HL-60 (cell line): ENCODE measurements at regions not wholly inside any gene's neighbourhood (a gene's known extent, or its start where the extent isn't known, plus 50 kb on each side); places are given as distances from the start of the nearest gene placed in this dataset.

Experiments
- DNase-seq, 2 experiments: peaks; one replicate each; pipeline ENCODE4 v3.0.0-alpha.2; 2010 to 2020; ENCODE audit warnings: low read depth in 1 of 2, low spot score in 1 of 2
- H3K27ac ChIP-seq: fragments of 250-450 bp; sonication (Bioruptor Pico); replicated peaks from 2 replicates; pipeline ENCODE4 v1.5.1; 2020; ENCODE audit warnings: mild to moderate bottlenecking, moderate library complexity
- H3K27me3 ChIP-seq: fragments of 250-450 bp; sonication (Bioruptor Pico); 2 replicates; pipeline ENCODE4 v1.5.1; 2021; ENCODE audit warnings: mild to moderate bottlenecking, moderate library complexity; ENCODE audit not compliant: insufficient read depth, poor library complexity, severe bottlenecking
- H3K4me3 ChIP-seq: replicated peaks from 2 replicates; pipeline ENCODE4 v1.5.1; 2011; ENCODE audit warnings: mild to moderate bottlenecking, control low read depth, low read length; ENCODE audit not compliant: insufficient read depth
- CTCF ChIP-seq: IDR thresholded peaks from one replicate; pipeline ENCODE4 v1.5.1; 2011; ENCODE audit warnings: low read length, control low read depth, inconsistent platforms; ENCODE audit not compliant: insufficient read depth
- GABPA ChIP-seq: IDR thresholded peaks from 2 replicates; pipeline ENCODE4 v1.6.1; 2012; ENCODE audit warnings: low read depth
- POLR2AphosphoS5 ChIP-seq: IDR thresholded peaks from 2 replicates; pipeline ENCODE4 v1.6.1; 2012; ENCODE audit warnings: low read depth
- REST ChIP-seq: IDR thresholded peaks from 2 replicates; pipeline ENCODE4 v1.6.1; 2012; ENCODE audit warnings: low read depth; ENCODE audit not compliant: insufficient replicate concordance
- SPI1 ChIP-seq: IDR thresholded peaks from 2 replicates; pipeline ENCODE4 v1.6.1; 2012; ENCODE audit warnings: low read depth, mild to moderate bottlenecking, borderline replicate concordance

DNA sequence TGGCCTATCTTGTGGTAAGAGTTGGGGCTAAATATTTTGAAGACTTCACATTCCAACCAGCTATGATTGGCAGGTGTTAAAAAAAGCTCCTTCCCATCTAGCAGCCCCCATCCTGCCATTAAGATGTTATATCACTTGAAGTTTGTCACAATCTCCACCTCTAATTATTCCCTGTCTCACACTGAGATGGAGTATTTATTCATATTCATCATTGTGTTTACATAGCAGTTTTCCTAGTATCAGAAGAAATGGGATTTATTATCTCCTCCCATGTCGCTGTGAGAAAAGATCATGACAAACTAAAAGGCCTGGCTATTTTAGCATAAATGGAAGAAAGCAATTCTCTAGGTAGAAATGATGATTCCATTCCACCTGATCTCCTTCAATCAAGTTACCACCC lies 653.6 kb downstream of the GABRG2 start:
- Histone ChIP-seq H3K4me3 (no peak overlapping the region), H3K27ac (no peak overlapping the region), H3K27me3 (no peaks in the 10 kb centered on the region)
- DNase-seq, result no peak
- no peak for TF ChIP-seq SPI1
- no peak for TF ChIP-seq CTCF
- TF ChIP-seq REST, result no peak
- no peak for TF ChIP-seq GABPA
- no peak for TF ChIP-seq POLR2AphosphoS5

DNA sequence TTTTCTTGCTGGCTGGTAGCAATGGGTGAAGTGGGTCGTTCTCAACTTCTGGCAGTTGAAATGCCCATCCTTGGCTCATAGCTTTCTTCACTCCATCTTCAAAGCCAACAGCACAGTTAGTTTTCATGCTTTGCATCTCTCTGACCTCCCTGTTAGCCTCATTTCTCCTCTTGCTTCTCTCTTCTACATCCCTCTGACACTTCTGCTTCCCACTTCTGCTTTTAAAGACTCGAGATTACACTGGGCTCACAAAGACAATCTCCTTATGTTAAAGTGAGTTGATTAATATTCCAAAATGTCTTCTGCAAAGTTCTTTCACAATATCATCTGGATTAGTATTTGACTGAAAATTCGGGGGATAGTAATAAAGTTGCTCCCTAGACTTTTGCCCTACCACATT lies 684.8 kb upstream of the CCNG1 start:
- Histone ChIP-seq H3K4me3 (no peak overlapping the region), H3K27ac (no peak overlapping the region), H3K27me3 (no peaks in the 10 kb centered on the region)
- no peak for TF ChIP-seq REST
- TF ChIP-seq SPI1, result peak; percentile 83
- no peak for DNase-seq

DNA sequence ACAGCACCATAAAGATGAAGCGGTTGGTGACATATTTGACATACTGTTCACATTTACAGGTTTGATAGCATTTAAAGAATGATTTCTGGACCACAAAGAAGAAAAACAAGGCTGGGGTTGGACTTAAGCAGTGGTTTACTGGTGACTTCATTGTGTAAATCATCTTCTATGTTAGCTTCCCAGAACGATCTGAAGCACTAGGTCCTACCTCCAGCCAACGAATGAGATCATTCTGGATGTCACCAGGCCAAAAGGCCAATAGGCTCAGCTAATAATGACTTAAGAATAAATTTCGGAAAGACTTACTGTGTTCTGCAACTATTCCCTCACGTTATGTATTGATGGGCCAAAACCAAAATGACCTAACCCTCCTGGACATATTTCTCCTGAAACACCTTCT lies 675.3 kb upstream of the CCNG1 start:
- DNase-seq, result no peak
- TF ChIP-seq CTCF (no peak), GABPA (no peak), SPI1 (no peak), POLR2AphosphoS5 (no peak), REST (no peak)
- H3K27ac ChIP-seq, result no peak overlapping the region
- H3K27me3 ChIP-seq, result no peaks in the 10 kb centered on the region
- H3K4me3 ChIP-seq, result no peak overlapping the region

- DNase-seq, result no peak
Measured at GRCh38 chr5:162769019-162769418, 668.4 kb upstream of the CCNG1 start.

More at GRCh38 chr5:162769019-162769418, 668.4 kb upstream of the CCNG1 start:
- no peak overlapping the region for H3K4me3 ChIP-seq
- no peak overlapping the region for H3K27ac ChIP-seq
- TF ChIP-seq CTCF, result no peak
- no peaks in the 10 kb centered on the region for H3K27me3 ChIP-seq
